ENCODE measurements at regions not wholly inside any gene's neighbourhood (a gene's known extent, or its start where the extent isn't known, plus 50 kb on each side); places are given as distances from the start of the nearest gene placed in this dataset.
"Not testable (repeated sequence)": the region's sequence is repeated elsewhere in the genome, so short reads cannot be mapped to it uniquely, and the experiment has no call there.

DNA sequence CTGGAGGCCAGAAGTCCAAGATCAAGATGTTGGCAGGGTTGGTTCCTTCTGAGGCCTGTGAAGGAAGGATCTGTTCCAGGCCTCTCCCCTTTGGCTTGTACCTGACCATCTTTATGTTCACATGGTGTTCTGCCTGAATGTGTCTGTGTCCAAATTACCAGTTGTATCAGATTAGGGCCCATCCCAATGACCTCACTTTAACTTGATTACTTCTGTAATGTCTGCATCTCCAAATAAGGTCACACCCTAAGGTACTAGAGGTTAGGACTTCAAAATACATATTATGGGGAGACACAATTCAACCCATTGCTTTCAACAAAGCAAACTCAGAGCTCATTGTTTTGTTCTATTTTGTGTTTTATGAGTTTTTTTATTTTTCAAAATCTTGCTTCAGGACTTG is 75.7 kb downstream of the TNFAIP3 start (continued):
- no peak for TF ChIP-seq EZH2phosphoT487 (IDR thresholded peaks at IDR 0.05; ENCODE audit: unreplicated experiment)
- TF ChIP-seq NANOG (IDR thresholded peaks at IDR 0.05; ENCODE audit: borderline replicate concordance) = no peak
- TF ChIP-seq REST (IDR thresholded peaks at IDR 0.05; ENCODE audit: unreplicated experiment) = no peak
- TF ChIP-seq, protein P1, sequence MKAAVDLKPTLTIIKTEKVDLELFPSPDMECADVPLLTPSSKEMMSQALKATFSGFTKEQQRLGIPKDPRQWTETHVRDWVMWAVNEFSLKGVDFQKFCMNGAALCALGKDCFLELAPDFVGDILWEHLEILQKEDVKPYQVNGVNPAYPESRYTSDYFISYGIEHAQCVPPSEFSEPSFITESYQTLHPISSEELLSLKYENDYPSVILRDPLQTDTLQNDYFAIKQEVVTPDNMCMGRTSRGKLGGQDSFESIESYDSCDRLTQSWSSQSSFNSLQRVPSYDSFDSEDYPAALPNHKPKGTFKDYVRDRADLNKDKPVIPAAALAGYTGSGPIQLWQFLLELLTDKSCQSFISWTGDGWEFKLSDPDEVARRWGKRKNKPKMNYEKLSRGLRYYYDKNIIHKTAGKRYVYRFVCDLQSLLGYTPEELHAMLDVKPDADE (IDR thresholded peaks at IDR 0.05) = no peak
- no peak for TF ChIP-seq CREB1 (CRISPR knock-in tag; IDR thresholded peaks at IDR 0.05; ENCODE audit: low read depth)
- TF ChIP-seq ZNF114 (CRISPR knock-in tag; IDR thresholded peaks at IDR 0.05) = no peak

- H3K27me3 ChIP-seq (ENCODE audit: insufficient read depth); H3K79me2 ChIP-seq (replicated peaks; ENCODE audit: insufficient read depth); H3K36me3 Mint-ChIP-seq (ENCODE audit: low read depth); DNase-seq (ENCODE audit: low spot score); H3K9me3 Mint-ChIP-seq; H2AFZ ChIP-seq; H3K4me1 ChIP-seq (ENCODE audit: insufficient read depth); H3K4me2 ChIP-seq; H3K4me3 ChIP-seq; ATAC-seq; H3F3A ChIP-seq (replicated peaks; ENCODE audit: low read depth); H3K9me2 ChIP-seq (ENCODE audit: insufficient read depth); H3K27ac Mint-ChIP-seq; H3K27ac ChIP-seq (ENCODE audit: low read depth); H4K20me1 ChIP-seq (replicated peaks; ENCODE audit: insufficient read depth); H3K36me3 ChIP-seq (ENCODE audit: insufficient read depth); H3K27me3 Mint-ChIP-seq (ENCODE audit: insufficient read depth, low read depth, poor library complexity); H3K4me1 Mint-ChIP-seq; H3K4me3 Mint-ChIP-seq: not testable (repeated sequence)
These were observed 77.3 kb downstream of the TNFAIP3 start for GRCh38 chr6:137944381-137944780.

- Mint-ChIP-seq H3K9me3 (no peaks in the 10 kb centered on the region), H3K4me3 (no peak overlapping the region), H3K27me3 (ENCODE audit: insufficient read depth, low read depth, poor library complexity) (no peaks in the 10 kb centered on the region), H3K27ac (no peak overlapping the region), H3K4me1 (no peaks in the 10 kb centered on the region; the same call in 1 of the 3 replicates), H3K36me3 (ENCODE audit: low read depth) (no peaks in the 10 kb centered on the region)
- Histone ChIP-seq H4K20me1 (replicated peaks; ENCODE audit: insufficient read depth) (no peaks in the 10 kb centered on the region), H3K4me2 (no peak overlapping the region), H3K4me3 (no peak overlapping the region), H3K27me3 (ENCODE audit: insufficient read depth) (no peaks in the 10 kb centered on the region), H3K79me2 (replicated peaks; ENCODE audit: insufficient read depth) (no peaks in the 10 kb centered on the region), H3K36me3 (ENCODE audit: insufficient read depth) (no peaks in the 10 kb centered on the region), H2AFZ (no peak overlapping the region), H3K4me1 (ENCODE audit: insufficient read depth) (no peaks in the 10 kb centered on the region), H3K27ac (ENCODE audit: low read depth) (no peak overlapping the region), H3K9me2 (ENCODE audit: insufficient read depth) (0 out of 2 replicates have a peak, but pooled peaks cover 3% of the 10 kb centered on the region), H3F3A (replicated peaks; ENCODE audit: low read depth) (no peaks in the 10 kb centered on the region)
- TF ChIP-seq CTCF (conservative IDR thresholded peaks at IDR 0.05; ENCODE audit: low read depth in 2 of 2) (peak; percentile 82 to 84), EZH2 (IDR thresholded peaks at IDR 0.05; ENCODE audit: low read depth, unreplicated experiment) (no peak), POLR2AphosphoS5 (IDR thresholded peaks at IDR 0.05; ENCODE audit: low read depth) (no peak), EZH2phosphoT487 (IDR thresholded peaks at IDR 0.05; ENCODE audit: unreplicated experiment) (no peak)
- DNase-seq (ENCODE audit: low spot score) = peak; percentile 66
- peak; percentile 90 for ATAC-seq
These were observed 77.9 kb downstream of the TNFAIP3 start for GRCh38 chr6:137944793-137945498.
